HCT116 (cell line): ENCODE measurements at regions not wholly inside any gene's neighbourhood (a gene's known extent, or its start where the extent isn't known, plus 50 kb on each side); places are given as distances from the start of the nearest gene placed in this dataset.

Source experiments
- ATAC-seq: fragments of 200-7000 bp; cut with Tn5 transposase; 2 replicates; pipeline ENCODE4 v1.9.1; 2020; ENCODE audit warnings: mild to moderate bottlenecking, moderate library complexity
- BruUV-seq: library from RNA; stranded (reverse); fragments of 400-500 nt; replicated peaks from 2 replicates; lab custom pipeline; 2021; lab: Mats Ljungman, UMichigan
- CTCF ChIA-PET: fragments of 300-600 bp; sonication (Branson Sonifier 250); formaldehyde crosslinking; loops from one replicate; lab custom pipeline; 2021; ENCODE audit warnings: antibody characterized with exemption; lab: Charles Lee
- POLR2A ChIA-PET: fragments of 300-600, 350-600 bp; sonication (Branson Sonifier 250); formaldehyde crosslinking; loops from one replicate; lab custom pipeline; 2021; ENCODE audit warnings: antibody characterized with exemption; lab: Charles Lee
- RAD21 ChIA-PET, 2 experiments: fragments of 300-600 bp; sonication (Branson Sonifier 250); formaldehyde crosslinking; loops; one replicate each; lab custom pipeline; 2023; ENCODE audit warnings: low total read pairs in 2 of 2; ENCODE audit not compliant: uncharacterized antibody in 2 of 2, unreplicated experiment in 2 of 2, low non-redundant PET in 1 of 2; lab: Charles Lee
- DNase-seq: peaks from one replicate; pipeline ENCODE4 v3.0.0-alpha.2; 2010; ENCODE audit warnings: low read depth, low spot score
- H2AFZ ChIP-seq: fragments of 200-600 bp; shearing (Covaris generic), sonication (generic); 2 replicates; pipeline ENCODE4 v1.6.1; 2017; ENCODE audit warnings: low read depth, mixed run types, mixed read lengths, antibody characterized with exemption, low read length; ENCODE audit not compliant: poor library complexity, severe bottlenecking
- H3K27ac ChIP-seq: 2 replicates; pipeline ENCODE4 v1.5.1; 2012; ENCODE audit warnings: low read depth, low read length
- H3K27me3 ChIP-seq: fragments of 200-600 bp; sonication (generic); 2 replicates; pipeline ENCODE4 v1.6.1; 2016; ENCODE audit warnings: mixed run types, low read length, mixed read lengths; ENCODE audit not compliant: insufficient read depth
- H3K36me3 ChIP-seq, 2 experiments: fragments of 200-500 bp in 1 of 2; fragments of 200-600 bp in 1 of 2; sonication (Bioruptor generic) in 1 of 2; sonication (generic) in 1 of 2; 2 replicates each; pipeline versions ENCODE4 v1.5.1 to v1.6.1; 2014 to 2016; ENCODE audit warnings: low read length in 2 of 2, inconsistent platforms in 1 of 2, mixed read lengths in 1 of 2, mixed run types in 1 of 2; ENCODE audit not compliant: insufficient read depth in 2 of 2, control insufficient read depth in 1 of 2
- H3K4me1 ChIP-seq, 2 experiments: fragments of 200-600 bp in 1 of 2; sonication (generic) in 1 of 2; 2 replicates each; pipeline versions ENCODE4 v1.5.1 to v1.6.1; 2012 to 2017; ENCODE audit warnings: low read length in 2 of 2, inconsistent platforms in 1 of 2, mild to moderate bottlenecking in 1 of 2, mixed read lengths in 1 of 2, mixed run types in 1 of 2, moderate library complexity in 1 of 2; ENCODE audit not compliant: insufficient read depth in 2 of 2, control insufficient read depth in 1 of 2
- H3K4me2 ChIP-seq: fragments of 200-600 bp; sonication (generic); 2 replicates; pipeline ENCODE4 v1.6.1; 2017; ENCODE audit warnings: mixed run types, low read length, mixed read lengths
- H3K4me3 ChIP-seq, 2 experiments: fragments of 200-600 bp in 1 of 2; sonication (generic) in 1 of 2; replicated peaks in 1 of 2; 2 replicates each; pipeline ENCODE4 v1.5.1; 2011 to 2016; ENCODE audit warnings: low read length in 2 of 2, control low read depth in 1 of 2, low read depth in 1 of 2, mild to moderate bottlenecking in 1 of 2, mixed read lengths in 1 of 2, mixed run types in 1 of 2
- H3K79me2 ChIP-seq: fragments of 200-600 bp; sonication (generic); 2 replicates; pipeline ENCODE4 v1.6.1; 2017; ENCODE audit warnings: mild to moderate bottlenecking, mixed run types, low read length, moderate library complexity, mixed read lengths; ENCODE audit not compliant: insufficient read depth
- H3K9ac ChIP-seq: fragments of 200-600 bp; sonication (generic); 2 replicates; pipeline ENCODE4 v1.6.1; 2016; ENCODE audit warnings: low read length, mixed read lengths
- H3K9me2 ChIP-seq: fragments of 200-600 bp; sonication (generic), shearing (Covaris generic); 2 replicates; pipeline ENCODE4 v1.6.1; 2017; ENCODE audit warnings: mixed run types, mild to moderate bottlenecking, moderate library complexity; ENCODE audit not compliant: insufficient read depth
- H3K9me3 ChIP-seq, 2 experiments: fragments of 200-500 bp in 1 of 2; fragments of 200-600 bp in 1 of 2; sonication (Bioruptor generic) in 1 of 2; sonication (generic) in 1 of 2; 2 replicates each; pipeline ENCODE4 v1.6.1; 2014 to 2017; ENCODE audit warnings: low read length in 2 of 2, mixed read lengths in 2 of 2, inconsistent platforms in 1 of 2, low read depth in 1 of 2, mild to moderate bottlenecking in 1 of 2, mixed run types in 1 of 2, moderate library complexity in 1 of 2; ENCODE audit not compliant: control insufficient read depth in 1 of 2, insufficient read depth in 1 of 2
- H4K20me1 ChIP-seq: fragments of 200-600 bp; sonication (generic), shearing (Covaris generic); 2 replicates; pipeline ENCODE4 v1.6.1; 2017; ENCODE audit warnings: mixed run types, mild to moderate bottlenecking, moderate library complexity; ENCODE audit not compliant: insufficient read depth
- CBX3 ChIP-seq: IDR thresholded peaks from 2 replicates; pipeline ENCODE4 v1.6.1; 2012; ENCODE audit warnings: low read depth
- CEBPB ChIP-seq: IDR thresholded peaks from 2 replicates; pipeline ENCODE4 v1.6.1; 2012; ENCODE audit warnings: low read depth
- ELF1 ChIP-seq: IDR thresholded peaks from 2 replicates; pipeline ENCODE4 v1.6.1; 2012; ENCODE audit warnings: low read depth, borderline replicate concordance
- EZH2 ChIP-seq: fragments of 200-600 bp; sonication (generic); IDR thresholded peaks from 2 replicates; pipeline ENCODE4 v1.6.1; 2017; ENCODE audit warnings: antibody characterized with exemption, mixed run types
- EZH2phosphoT487 ChIP-seq: fragments of 200-600 bp; IDR thresholded peaks from 2 replicates; pipeline ENCODE4 v1.6.1; 2018; ENCODE audit warnings: antibody characterized with exemption, borderline replicate concordance
- FOSL1 ChIP-seq: IDR thresholded peaks from 2 replicates; pipeline ENCODE4 v1.6.1; 2012; ENCODE audit warnings: low read depth
- JUND ChIP-seq: IDR thresholded peaks from 2 replicates; pipeline ENCODE4 v1.6.1; 2012
- POLR2A ChIP-seq: IDR thresholded peaks from 2 replicates; pipeline ENCODE4 v1.7.0; 2011; ENCODE audit warnings: borderline replicate concordance; ENCODE audit not compliant: insufficient read depth, insufficient read length; ENCODE audit errors: extremely low read depth
- POLR2AphosphoS5 ChIP-seq: IDR thresholded peaks from 2 replicates; pipeline ENCODE4 v1.6.1; 2011; ENCODE audit warnings: mild to moderate bottlenecking, low read depth, low read length, moderate library complexity
- RAD21 ChIP-seq: IDR thresholded peaks from 2 replicates; pipeline ENCODE4 v1.6.1; 2012; ENCODE audit warnings: low read depth, mild to moderate bottlenecking
- SIN3A ChIP-seq: IDR thresholded peaks from 2 replicates; pipeline ENCODE4 v1.6.1; 2012; ENCODE audit warnings: low read depth
- SP1 ChIP-seq: IDR thresholded peaks from 2 replicates; pipeline ENCODE4 v1.6.1; 2012; ENCODE audit warnings: low read depth
- SRF ChIP-seq: IDR thresholded peaks from 2 replicates; pipeline ENCODE4 v1.6.1; 2012; ENCODE audit warnings: low read depth
- TCF7L2 ChIP-seq: IDR thresholded peaks from 2 replicates; pipeline ENCODE4 v1.7.0; 2011; ENCODE audit warnings: borderline replicate concordance, inconsistent platforms; ENCODE audit not compliant: insufficient read depth, insufficient read length; ENCODE audit errors: extremely low read depth
- ZFX ChIP-seq: fragments of 450-650 bp; IDR thresholded peaks from 2 replicates; pipeline ENCODE4 v1.6.1; 2017
- ZNF274 ChIP-seq: fragments of 200-500 bp; sonication (Bioruptor generic); IDR thresholded peaks from 2 replicates; pipeline ENCODE4 v1.6.1; 2014; ENCODE audit warnings: mild to moderate bottlenecking, low read depth, low read length, inconsistent platforms
- intact Hi-C: fragments of 100-400 bp; cut with micrococcal nuclease; formaldehyde crosslinking; loops from 2 replicates; pipeline ENCODE4 v1.10.0; 2022
- TF ChIP-seq, protein P1 (sequence below): IDR thresholded peaks from 2 replicates; pipeline ENCODE4 v1.6.1; 2011; ENCODE audit warnings: mild to moderate bottlenecking, low read length, moderate library complexity; ENCODE audit not compliant: insufficient replicate concordance; ENCODE audit errors: extremely low read depth
- TF ChIP-seq, protein P2 (sequence below): IDR thresholded peaks from 2 replicates; pipeline ENCODE4 v1.6.1; 2012
- TF ChIP-seq, protein P3 (sequence below): IDR thresholded peaks from 2 replicates; pipeline ENCODE4 v1.6.1; 2012
- TF ChIP-seq, protein P4 (sequence below), 3 experiments: fragments of 200-600 bp in 1 of 3; sonication (generic) in 1 of 3; IDR thresholded peaks in 2 of 3; conservative IDR thresholded peaks in 1 of 3; 2 replicates each; pipeline ENCODE4 v1.5.1; 2012 to 2017; ENCODE audit warnings: low read depth in 2 of 3, low read length in 2 of 3, antibody characterized with exemption in 1 of 3, borderline replicate concordance in 1 of 3, control low read depth in 1 of 3, mild to moderate bottlenecking in 1 of 3, mixed read lengths in 1 of 3, mixed run types in 1 of 3, moderate library complexity in 1 of 3; ENCODE audit not compliant: insufficient read depth in 1 of 3

DNA sequence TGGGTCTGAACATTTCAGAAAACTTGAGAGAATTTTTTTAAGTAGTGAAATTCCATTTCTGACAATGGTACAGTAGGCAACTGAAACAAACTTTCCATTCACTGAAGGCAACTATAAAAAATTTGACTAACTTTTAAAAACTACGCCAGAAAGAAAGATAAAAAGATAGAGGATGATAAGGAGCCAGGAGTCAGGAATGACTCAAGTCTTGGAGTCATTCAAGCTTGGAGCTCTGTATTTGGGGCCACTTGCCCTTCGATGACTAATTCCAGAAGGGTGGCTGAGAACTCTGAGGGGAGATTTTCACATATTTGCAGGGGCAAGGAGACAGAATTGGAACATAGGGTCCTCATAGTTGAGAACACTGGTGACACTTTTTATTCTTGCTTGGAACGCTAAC lies 1083.2 kb upstream of the CNTN5 start:
- intact Hi-C loops, result no loop called here
- POLR2A ChIA-PET, result no interaction called here

More for the DNA sequence above, 1083.2 kb upstream of the CNTN5 start:
- Histone ChIP-seq H4K20me1 (no peaks in the 10 kb centered on the region), H3K9ac (no peak overlapping the region), H3K27me3 (no peaks in the 10 kb centered on the region), H3K4me3 (no peak overlapping the region), H2AFZ (no peak overlapping the region), H3K36me3 (no peaks in the 10 kb centered on the region), H3K9me3 (peaks cover 17 to 25% of the 10 kb centered on the region in 2 experiments; a peak in 3 of 4 replicates), H3K79me2 (no peaks in the 10 kb centered on the region), H3K27ac (no peak overlapping the region), H3K4me2 (no peak overlapping the region), H3K4me1 (no peaks in the 10 kb centered on the region), H3K9me2 (no peaks in the 10 kb centered on the region)
- no peak for ATAC-seq
- ChIA-PET RAD21 (no interaction called here), CTCF (no interaction called here)
- BruUV-seq, result no TSS peak
- DNase-seq, result no peak
- TF ChIP-seq SP1, result no peak
- TF ChIP-seq, protein P1, sequence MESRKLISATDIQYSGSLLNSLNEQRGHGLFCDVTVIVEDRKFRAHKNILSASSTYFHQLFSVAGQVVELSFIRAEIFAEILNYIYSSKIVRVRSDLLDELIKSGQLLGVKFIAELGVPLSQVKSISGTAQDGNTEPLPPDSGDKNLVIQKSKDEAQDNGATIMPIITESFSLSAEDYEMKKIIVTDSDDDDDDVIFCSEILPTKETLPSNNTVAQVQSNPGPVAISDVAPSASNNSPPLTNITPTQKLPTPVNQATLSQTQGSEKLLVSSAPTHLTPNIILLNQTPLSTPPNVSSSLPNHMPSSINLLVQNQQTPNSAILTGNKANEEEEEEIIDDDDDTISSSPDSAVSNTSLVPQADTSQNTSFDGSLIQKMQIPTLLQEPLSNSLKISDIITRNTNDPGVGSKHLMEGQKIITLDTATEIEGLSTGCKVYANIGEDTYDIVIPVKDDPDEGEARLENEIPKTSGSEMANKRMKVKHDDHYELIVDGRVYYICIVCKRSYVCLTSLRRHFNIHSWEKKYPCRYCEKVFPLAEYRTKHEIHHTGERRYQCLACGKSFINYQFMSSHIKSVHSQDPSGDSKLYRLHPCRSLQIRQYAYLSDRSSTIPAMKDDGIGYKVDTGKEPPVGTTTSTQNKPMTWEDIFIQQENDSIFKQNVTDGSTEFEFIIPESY, result no peak
- no peak for TF ChIP-seq JUND
- TF ChIP-seq POLR2AphosphoS5, result no peak
- TF ChIP-seq SRF, result no peak
- no peak for TF ChIP-seq ELF1
- TF ChIP-seq, protein P2, sequence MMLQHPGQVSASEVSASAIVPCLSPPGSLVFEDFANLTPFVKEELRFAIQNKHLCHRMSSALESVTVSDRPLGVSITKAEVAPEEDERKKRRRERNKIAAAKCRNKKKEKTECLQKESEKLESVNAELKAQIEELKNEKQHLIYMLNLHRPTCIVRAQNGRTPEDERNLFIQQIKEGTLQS, result no peak
- no peak for TF ChIP-seq EZH2
- no peak for TF ChIP-seq SIN3A
- TF ChIP-seq TCF7L2, result no peak
- no peak for TF ChIP-seq POLR2A
- TF ChIP-seq ZFX, result no peak
- TF ChIP-seq, protein P3, sequence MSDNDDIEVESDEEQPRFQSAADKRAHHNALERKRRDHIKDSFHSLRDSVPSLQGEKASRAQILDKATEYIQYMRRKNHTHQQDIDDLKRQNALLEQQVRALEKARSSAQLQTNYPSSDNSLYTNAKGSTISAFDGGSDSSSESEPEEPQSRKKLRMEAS, result no peak
- TF ChIP-seq RAD21, result no peak
- TF ChIP-seq, protein P4, sequence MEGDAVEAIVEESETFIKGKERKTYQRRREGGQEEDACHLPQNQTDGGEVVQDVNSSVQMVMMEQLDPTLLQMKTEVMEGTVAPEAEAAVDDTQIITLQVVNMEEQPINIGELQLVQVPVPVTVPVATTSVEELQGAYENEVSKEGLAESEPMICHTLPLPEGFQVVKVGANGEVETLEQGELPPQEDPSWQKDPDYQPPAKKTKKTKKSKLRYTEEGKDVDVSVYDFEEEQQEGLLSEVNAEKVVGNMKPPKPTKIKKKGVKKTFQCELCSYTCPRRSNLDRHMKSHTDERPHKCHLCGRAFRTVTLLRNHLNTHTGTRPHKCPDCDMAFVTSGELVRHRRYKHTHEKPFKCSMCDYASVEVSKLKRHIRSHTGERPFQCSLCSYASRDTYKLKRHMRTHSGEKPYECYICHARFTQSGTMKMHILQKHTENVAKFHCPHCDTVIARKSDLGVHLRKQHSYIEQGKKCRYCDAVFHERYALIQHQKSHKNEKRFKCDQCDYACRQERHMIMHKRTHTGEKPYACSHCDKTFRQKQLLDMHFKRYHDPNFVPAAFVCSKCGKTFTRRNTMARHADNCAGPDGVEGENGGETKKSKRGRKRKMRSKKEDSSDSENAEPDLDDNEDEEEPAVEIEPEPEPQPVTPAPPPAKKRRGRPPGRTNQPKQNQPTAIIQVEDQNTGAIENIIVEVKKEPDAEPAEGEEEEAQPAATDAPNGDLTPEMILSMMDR (IDR thresholded peaks at IDR 0.05 in 2 of 3, conservative IDR thresholded peaks at IDR 0.05 in 1 of 3; ENCODE audit: borderline replicate concordance in 1 of 3, insufficient read depth in 1 of 3, low read depth in 2 of 3, low read length in 2 of 3), result no peak
- no peak for TF ChIP-seq CBX3
- TF ChIP-seq ZNF274, result no peak
- no peak for TF ChIP-seq FOSL1
- no peak for TF ChIP-seq EZH2phosphoT487
- no peak for TF ChIP-seq CEBPB
